ENCODE measurements at regions not wholly inside any gene's neighbourhood (a gene's known extent, or its start where the extent isn't known, plus 50 kb on each side); places are given as distances from the start of the nearest gene placed in this dataset.
"Not testable (repeated sequence)": the region's sequence is repeated elsewhere in the genome, so short reads cannot be mapped to it uniquely, and the experiment has no call there.

- TF ChIP-seq, protein P1, sequence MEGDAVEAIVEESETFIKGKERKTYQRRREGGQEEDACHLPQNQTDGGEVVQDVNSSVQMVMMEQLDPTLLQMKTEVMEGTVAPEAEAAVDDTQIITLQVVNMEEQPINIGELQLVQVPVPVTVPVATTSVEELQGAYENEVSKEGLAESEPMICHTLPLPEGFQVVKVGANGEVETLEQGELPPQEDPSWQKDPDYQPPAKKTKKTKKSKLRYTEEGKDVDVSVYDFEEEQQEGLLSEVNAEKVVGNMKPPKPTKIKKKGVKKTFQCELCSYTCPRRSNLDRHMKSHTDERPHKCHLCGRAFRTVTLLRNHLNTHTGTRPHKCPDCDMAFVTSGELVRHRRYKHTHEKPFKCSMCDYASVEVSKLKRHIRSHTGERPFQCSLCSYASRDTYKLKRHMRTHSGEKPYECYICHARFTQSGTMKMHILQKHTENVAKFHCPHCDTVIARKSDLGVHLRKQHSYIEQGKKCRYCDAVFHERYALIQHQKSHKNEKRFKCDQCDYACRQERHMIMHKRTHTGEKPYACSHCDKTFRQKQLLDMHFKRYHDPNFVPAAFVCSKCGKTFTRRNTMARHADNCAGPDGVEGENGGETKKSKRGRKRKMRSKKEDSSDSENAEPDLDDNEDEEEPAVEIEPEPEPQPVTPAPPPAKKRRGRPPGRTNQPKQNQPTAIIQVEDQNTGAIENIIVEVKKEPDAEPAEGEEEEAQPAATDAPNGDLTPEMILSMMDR (IDR thresholded peaks at IDR 0.05; ENCODE audit: borderline replicate concordance, insufficient read depth, low read depth, low read length), result no peak
- H3K4me3 ChIP-seq (ENCODE audit: low read depth, low read length), result no peak overlapping the region
Measured at GRCh38 chr12:97862072-97862471, 399.5 kb downstream of the RMST start.

- TF ChIP-seq, protein P1 (IDR thresholded peaks at IDR 0.05; ENCODE audit: borderline replicate concordance, insufficient read depth, low read depth, low read length), result no peak
Measured at GRCh38 chr12:97875064-97875463, 412.5 kb downstream of the RMST start.

GRCh38 chr12:97876780-97877179 lies 414.2 kb downstream of the RMST start:
- TF ChIP-seq, protein P1 (IDR thresholded peaks at IDR 0.05; ENCODE audit: borderline replicate concordance, insufficient read depth, low read depth, low read length), result no peak
- no peak overlapping the region for H3K4me3 ChIP-seq (ENCODE audit: low read depth, low read length)

More at GRCh38 chr12:97875064-97875463, 412.5 kb downstream of the RMST start:
- no peak overlapping the region for H3K4me3 ChIP-seq (ENCODE audit: low read depth, low read length)

- TF ChIP-seq, protein P1 (IDR thresholded peaks at IDR 0.05; ENCODE audit: borderline replicate concordance, insufficient read depth, low read depth, low read length), result no peak
- no peak overlapping the region for H3K4me3 ChIP-seq (ENCODE audit: low read depth, low read length)
Measured at GRCh38 chr12:97877404-97877803, 414.8 kb downstream of the RMST start.

DNA sequence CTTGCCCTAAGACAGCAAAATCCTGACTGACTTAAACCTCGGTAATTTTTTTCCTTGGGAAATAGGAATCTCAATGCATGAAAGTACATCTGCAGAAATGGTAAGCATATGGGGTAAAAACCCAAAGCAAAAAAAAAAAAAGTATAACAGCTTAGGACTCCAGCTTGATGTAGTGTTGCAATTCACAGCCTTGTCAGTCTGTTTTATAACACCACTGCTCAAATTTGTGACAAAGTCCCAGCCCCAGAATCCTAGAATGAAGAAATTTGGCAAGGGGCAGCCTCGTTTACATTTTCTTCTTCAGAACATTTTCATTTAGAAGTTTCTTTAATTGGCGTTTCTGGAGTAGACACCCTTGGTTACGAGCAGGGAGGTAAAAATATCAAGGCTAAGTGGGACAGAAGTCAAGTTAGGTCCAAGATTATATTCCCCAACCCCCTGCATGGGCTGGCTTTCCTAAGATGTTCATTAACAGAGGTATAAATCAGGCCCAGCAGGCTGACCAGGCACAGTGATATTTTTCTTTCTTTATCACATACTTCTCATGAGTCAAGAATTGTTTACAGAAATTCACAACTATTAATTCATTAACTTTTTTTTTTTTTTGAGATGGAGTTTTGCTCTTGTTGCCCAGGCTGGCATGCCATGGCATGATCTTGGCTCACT lies 424.0 kb downstream of the RMST start:
- TF ChIP-seq, protein P1 (IDR thresholded peaks at IDR 0.05; ENCODE audit: borderline replicate concordance, insufficient read depth, low read depth, low read length), result no peak
- H3K4me3 ChIP-seq (ENCODE audit: low read depth, low read length), result no peak overlapping the region

DNA sequence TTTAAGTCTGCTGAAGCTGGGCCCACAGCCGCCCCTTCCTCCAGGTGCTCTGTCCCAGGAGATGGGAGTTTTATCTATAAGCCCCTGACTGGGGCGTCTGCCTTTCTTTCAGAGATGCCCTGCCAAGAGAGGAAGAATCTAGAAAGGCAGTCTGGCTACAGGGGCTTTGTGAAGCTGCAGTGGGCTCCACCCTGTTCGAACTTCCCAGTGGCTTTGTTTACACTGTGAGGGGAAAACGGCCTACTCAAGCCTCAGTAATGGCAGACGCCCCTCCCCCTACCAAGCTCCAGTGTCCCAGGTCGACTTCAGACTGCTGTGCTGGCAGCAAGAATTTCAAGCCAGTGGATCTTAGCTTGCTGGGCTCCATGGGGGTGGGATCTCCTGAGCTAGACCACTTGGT lies 435.3 kb downstream of the RMST start:
- not testable (repeated sequence) for H3K4me3 ChIP-seq (ENCODE audit: low read depth, low read length)

GRCh38 chr12:97899529-97899928 lies 436.9 kb downstream of the RMST start:
- TF ChIP-seq, protein P1 (IDR thresholded peaks at IDR 0.05; ENCODE audit: borderline replicate concordance, insufficient read depth, low read depth, low read length), result no peak
- H3K4me3 ChIP-seq (ENCODE audit: low read depth, low read length), result no peak overlapping the region

All from GM12875 (cell line).